NT2/D1 (cell line): ENCODE measurements at regions not wholly inside any gene's neighbourhood (a gene's known extent, or its start where the extent isn't known, plus 50 kb on each side); places are given as distances from the start of the nearest gene placed in this dataset.

Experiments
- SUZ12 ChIP-seq: IDR thresholded peaks from 2 replicates; pipeline ENCODE4 v1.6.1; 2011; ENCODE audit not compliant: insufficient read length, insufficient read depth; ENCODE audit errors: extremely low read depth
- YY1 ChIP-seq: IDR thresholded peaks from 2 replicates; pipeline ENCODE4 v1.6.1; 2011; ENCODE audit not compliant: insufficient read length, insufficient read depth
- ZNF274 ChIP-seq: IDR thresholded peaks from 2 replicates; pipeline ENCODE4 v1.6.1; 2011; ENCODE audit warnings: mild to moderate bottlenecking, low read depth, low read length

DNA sequence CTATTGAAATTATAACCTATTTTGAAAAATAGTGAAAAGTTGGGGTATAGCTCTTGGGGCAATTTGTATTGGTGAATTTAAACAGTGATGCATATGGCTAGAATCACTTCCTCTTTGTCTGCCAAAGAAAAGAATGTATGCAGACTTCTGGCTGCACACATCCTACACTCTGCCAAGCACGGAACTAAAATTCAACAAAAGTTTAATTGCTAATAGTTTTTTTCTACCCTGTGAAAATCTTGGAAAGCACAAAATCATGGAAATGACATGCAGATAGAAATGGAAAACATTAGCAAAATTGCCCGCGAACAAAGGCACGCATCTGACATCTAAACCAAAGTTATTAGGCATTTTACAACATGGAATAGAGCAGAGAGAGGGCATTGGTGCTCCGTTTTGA is 106.4 kb upstream of the PDE10A start:
- TF ChIP-seq YY1 (no peak), ZNF274 (no peak), SUZ12 (no peak)
